AG09319 (cell line): ENCODE measurements at regions not wholly inside any gene's neighbourhood (a gene's known extent, or its start where the extent isn't known, plus 50 kb on each side); places are given as distances from the start of the nearest gene placed in this dataset.

Source experiments
- DNase-seq: peaks from one replicate; pipeline ENCODE4 v3.0.0-alpha.2; 2010; ENCODE audit warnings: low read depth; ENCODE audit errors: extremely low read depth
- TF ChIP-seq, protein P1 (sequence below): IDR thresholded peaks from 2 replicates; pipeline ENCODE4 v1.5.1; 2011; ENCODE audit warnings: low read depth, mild to moderate bottlenecking, inconsistent platforms, low read length, moderate library complexity

DNA sequence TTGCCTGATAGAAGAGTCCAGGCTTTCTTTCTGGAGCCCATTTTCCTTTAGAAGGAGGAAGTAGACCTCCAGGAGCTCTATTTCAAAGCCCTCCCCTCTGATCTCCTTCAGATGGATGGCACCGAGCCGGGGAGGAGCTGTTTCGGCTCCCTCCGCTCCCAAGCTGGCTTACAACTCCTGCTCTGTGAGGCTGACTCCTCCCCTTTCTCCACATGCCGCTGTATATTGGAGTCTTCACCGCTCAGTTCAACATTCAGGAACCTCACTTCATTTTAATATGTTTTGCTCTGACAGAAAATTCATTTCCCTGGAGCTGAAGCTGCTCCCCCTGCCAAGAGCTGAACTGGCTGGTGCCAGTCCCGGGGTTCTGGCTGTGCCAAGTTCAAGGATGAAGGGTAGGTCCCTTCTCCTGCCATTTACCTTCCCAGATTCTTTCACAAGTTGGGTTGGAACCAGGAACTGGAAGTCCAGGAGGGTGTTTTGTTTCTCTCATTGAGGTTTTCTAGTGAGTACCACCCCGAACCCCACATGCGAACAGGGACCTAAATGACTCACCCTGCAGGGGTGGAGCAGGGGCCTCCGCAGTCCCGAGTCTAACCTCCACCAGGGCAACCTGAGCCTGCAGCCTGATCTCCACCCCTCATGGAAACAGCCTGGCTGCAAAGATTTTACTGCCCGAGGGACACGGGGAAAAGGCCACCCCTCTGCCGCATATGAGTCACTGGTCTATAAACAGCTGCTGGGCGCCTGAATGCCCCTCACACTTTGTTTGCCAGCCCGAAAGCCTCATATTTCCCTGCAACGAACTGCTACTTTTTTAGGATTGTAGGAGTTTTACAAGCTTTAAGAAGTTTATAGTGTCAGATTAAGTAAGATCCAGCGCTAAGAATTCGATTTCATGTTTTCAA lies 68.6 kb upstream of the FOXA2 start:
- DNase-seq, result no peak
- TF ChIP-seq, protein P1, sequence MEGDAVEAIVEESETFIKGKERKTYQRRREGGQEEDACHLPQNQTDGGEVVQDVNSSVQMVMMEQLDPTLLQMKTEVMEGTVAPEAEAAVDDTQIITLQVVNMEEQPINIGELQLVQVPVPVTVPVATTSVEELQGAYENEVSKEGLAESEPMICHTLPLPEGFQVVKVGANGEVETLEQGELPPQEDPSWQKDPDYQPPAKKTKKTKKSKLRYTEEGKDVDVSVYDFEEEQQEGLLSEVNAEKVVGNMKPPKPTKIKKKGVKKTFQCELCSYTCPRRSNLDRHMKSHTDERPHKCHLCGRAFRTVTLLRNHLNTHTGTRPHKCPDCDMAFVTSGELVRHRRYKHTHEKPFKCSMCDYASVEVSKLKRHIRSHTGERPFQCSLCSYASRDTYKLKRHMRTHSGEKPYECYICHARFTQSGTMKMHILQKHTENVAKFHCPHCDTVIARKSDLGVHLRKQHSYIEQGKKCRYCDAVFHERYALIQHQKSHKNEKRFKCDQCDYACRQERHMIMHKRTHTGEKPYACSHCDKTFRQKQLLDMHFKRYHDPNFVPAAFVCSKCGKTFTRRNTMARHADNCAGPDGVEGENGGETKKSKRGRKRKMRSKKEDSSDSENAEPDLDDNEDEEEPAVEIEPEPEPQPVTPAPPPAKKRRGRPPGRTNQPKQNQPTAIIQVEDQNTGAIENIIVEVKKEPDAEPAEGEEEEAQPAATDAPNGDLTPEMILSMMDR, result no peak

DNA sequence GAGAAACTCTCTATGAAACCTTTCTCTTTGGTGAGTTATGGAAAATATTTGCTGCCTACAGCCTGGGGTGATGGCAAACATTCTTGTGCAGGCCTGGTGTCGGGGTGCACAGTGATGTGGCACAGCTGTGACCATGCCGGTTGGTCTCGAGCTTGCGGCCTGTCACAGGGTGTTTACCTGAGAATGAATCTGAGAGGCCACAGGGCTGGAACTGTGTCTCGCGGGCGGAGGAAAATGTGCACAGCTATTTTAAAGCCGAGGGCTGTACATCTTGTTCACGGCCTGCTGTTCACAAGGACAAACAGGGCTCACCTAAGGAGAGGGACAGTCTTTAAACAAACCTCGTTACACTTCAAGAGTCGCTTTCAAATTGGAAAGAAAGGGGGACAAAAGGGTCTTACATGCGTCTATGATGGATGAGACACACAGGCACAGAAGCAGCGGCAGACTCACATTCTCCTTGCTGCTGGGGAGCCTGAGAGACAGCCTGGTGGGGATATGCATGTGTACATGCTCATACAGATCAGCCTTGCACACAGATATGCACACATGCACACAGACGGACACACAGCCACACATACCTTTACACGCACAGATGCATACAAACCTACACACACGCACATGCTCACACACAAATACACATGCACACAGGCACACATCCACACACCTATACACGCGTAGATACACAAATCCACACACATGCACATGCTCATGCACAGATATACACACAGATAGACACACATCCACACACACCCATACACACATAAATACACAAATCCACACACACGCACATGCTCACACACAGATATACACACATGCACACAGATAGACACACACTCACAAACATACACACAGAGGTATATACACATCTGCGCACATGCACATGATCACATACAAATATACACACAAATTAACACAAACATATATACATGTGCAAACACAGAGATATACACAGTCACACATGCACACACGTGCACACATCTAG lies 69.6 kb upstream of the FOXA2 start:
- DNase-seq, result no peak
- TF ChIP-seq, protein P1, result no peak

DNA sequence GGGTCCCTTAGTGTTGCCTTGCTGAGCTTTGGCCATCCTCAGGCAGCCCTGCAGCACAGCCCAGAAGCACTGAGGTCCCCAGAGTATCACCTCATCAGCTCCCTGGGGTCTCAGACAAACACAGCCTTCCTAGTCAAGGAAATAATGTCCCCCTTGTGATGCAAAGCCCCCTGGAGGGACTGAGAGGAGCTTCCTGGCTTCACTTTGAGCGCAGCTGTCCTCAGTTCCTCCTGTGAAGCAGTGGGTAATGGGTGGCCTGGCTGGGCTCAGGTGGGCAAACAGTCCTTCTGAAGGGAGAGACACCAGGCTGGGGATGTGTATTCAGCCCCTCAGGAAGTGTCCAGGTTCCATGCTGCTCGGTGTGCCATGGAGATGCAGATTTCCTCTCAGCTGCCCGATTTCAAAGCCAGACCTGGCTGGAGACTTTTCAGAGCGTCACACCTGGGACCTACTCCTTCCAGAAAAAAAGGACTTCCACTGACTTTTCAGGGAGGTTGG lies 79.2 kb upstream of the FOXA2 start:
- no peak for DNase-seq
- TF ChIP-seq, protein P1, result no peak

DNA sequence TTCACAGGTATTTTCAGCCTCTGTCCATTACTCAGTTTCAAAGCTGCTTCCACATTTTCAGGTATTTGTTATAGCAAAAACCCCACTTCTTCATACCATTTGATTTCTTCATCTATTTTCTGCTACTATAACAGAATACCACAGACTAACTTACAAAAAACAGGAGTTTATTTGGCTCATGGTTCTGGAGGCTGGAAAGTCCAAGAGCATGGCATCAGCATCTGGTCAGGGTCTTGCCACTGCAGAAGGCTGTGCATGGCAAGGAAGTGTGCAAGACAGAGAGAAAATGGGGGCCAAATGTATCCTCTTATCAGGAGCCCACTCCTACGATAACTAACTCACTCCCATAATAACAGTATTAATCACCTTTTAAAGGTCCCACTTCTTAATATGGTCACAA lies 82.8 kb upstream of the FOXA2 start:
- no peak for DNase-seq
- TF ChIP-seq, protein P1, result no peak

DNA sequence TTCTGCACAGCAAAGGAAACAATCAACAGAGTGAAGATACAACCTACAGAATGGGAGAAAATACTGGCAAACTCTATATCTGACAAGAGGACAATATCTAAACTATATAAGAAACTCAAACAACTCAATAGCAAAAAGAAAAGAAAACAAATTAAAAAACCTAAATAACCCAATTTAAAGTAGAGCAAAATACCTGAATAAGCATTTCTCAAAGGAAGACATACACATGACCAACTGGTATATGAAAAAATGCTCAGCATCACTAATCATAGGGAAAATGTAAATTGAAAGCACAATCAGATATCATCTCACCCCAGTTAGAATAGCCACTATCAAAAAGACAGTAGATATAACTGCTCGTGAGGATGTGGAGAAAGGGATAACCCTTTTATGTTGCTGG lies 87.8 kb upstream of the FOXA2 start:
- TF ChIP-seq, protein P1, result no peak
- no peak for DNase-seq

DNA sequence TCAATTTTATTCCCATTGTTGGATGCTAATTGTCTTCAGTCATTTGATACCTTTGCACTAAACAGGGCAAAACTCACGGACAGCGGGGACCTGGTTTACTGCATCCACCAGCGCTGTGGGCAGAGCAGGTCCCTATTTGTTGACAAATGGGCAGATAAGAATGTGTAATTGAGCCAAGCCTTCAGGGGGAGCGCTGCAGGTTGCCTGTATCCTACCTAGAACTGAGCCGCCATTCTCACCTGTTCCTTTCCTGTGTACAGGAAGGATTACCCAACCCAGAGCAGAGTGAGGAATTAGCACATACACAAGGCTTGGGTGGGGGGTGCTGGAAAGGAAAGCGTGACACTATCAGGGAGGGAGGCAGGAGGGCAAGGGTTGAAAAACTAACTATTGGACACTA lies 89.1 kb upstream of the FOXA2 start:
- DNase-seq, result no peak
- TF ChIP-seq, protein P1, result no peak
